SK-N-MC (cell line): ENCODE measurements at regions not wholly inside any gene's neighbourhood (a gene's known extent, or its start where the extent isn't known, plus 50 kb on each side); places are given as distances from the start of the nearest gene placed in this dataset.

ENCODE experiments used
- DNase-seq: peaks from one replicate; pipeline ENCODE4 v3.0.0-alpha.2; 2011; ENCODE audit warnings: low read depth, low spot score
- H3K27ac ChIP-seq: fragments of 200-600 bp; sonication (generic); 2 replicates; pipeline ENCODE4 v1.5.1; 2016; ENCODE audit warnings: mixed run types
- H3K36me3 ChIP-seq: fragments of 200-600 bp; sonication (generic); 2 replicates; pipeline ENCODE4 v1.6.1; 2017; ENCODE audit warnings: antibody characterized with exemption, low read length, mixed read lengths; ENCODE audit not compliant: insufficient read depth
- H3K4me3 ChIP-seq: fragments of 200-600 bp; sonication (generic); 2 replicates; pipeline ENCODE4 v1.5.1; 2016
- H3K9ac ChIP-seq: fragments of 200-600 bp; sonication (generic); 2 replicates; pipeline ENCODE4 v1.8.0; 2017; ENCODE audit warnings: mixed run types, mixed read lengths; ENCODE audit not compliant: insufficient read length
- H3K9me3 ChIP-seq: fragments of 200-600 bp; sonication (generic); 2 replicates; pipeline ENCODE4 v1.6.1; 2017; ENCODE audit warnings: low read depth, mild to moderate bottlenecking, antibody characterized with exemption, low read length, moderate library complexity, mixed read lengths
- EZH2 ChIP-seq: fragments of 200-600 bp; sonication (generic); IDR thresholded peaks from one replicate; pipeline ENCODE4 v1.6.1; 2017; ENCODE audit warnings: antibody characterized with exemption
- FOXP2 ChIP-seq: optimal IDR thresholded peaks from 2 replicates; pipeline ENCODE3; 2011; ENCODE audit warnings: mild to moderate bottlenecking, moderate library complexity; ENCODE audit not compliant: insufficient read depth; ENCODE audit errors: extremely low read length, control extremely low read depth
- POLR2AphosphoS5 ChIP-seq: IDR thresholded peaks from 2 replicates; pipeline ENCODE4 v1.6.1; 2012; ENCODE audit warnings: mild to moderate bottlenecking, low read depth, low read length, borderline replicate concordance

DNA sequence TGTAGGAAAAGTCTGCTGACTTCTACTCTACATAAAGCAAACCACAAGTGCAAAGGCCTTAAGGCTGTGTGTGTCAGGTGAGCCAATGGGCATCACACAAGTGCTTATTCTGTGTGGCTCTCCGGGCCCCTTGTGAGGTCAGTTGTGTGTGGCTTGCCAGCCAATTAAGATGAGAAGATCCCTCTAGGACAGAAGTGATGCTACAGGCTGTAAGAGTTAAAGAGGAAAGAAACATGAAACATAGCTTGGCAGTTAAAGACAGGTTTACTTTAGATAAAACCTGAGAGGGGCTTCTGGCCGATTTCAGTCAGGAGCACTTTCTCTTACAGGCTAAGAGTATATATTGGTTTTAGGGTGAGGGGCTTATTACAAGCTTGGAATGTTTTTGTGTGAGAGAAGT, 242.4 kb downstream of the NFATC2 start:
- H3K9ac ChIP-seq, result no peak overlapping the region
- H3K4me3 ChIP-seq, result no peak overlapping the region
- no peak overlapping the region for H3K27ac ChIP-seq
- no peak for DNase-seq
- H3K9me3 ChIP-seq, result no peaks in the 10 kb centered on the region
- no peak for TF ChIP-seq POLR2AphosphoS5
- no peak for TF ChIP-seq EZH2
- no peak for TF ChIP-seq FOXP2
- H3K36me3 ChIP-seq, result no peaks in the 10 kb centered on the region

DNA sequence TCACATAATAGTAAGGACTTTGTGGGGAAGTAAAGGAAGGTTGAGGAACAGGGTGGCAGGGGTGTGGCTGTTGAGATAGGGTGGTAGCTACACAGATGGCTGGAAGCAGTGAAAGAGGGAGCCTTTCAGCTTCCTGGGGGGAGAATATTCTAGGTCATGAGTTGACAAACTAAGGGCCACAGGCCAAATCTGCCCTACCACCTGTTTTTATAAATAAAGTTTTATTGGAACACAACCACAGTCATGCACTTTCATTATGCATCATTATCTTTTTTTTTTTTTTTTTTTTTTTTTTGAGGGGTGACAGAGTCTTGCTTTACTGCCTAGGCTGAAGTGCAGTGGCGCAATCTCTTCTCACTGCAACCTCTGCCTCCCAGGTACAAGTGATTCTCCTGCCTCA, 243.1 kb downstream of the NFATC2 start:
- no peak for DNase-seq
- Histone ChIP-seq H3K9me3 (no peaks in the 10 kb centered on the region), H3K4me3 (no peak overlapping the region), H3K36me3 (no peaks in the 10 kb centered on the region), H3K9ac (no peak overlapping the region), H3K27ac (no peak overlapping the region)
- TF ChIP-seq POLR2AphosphoS5, result no peak
- TF ChIP-seq EZH2, result no peak
- TF ChIP-seq FOXP2, result no peak

DNA sequence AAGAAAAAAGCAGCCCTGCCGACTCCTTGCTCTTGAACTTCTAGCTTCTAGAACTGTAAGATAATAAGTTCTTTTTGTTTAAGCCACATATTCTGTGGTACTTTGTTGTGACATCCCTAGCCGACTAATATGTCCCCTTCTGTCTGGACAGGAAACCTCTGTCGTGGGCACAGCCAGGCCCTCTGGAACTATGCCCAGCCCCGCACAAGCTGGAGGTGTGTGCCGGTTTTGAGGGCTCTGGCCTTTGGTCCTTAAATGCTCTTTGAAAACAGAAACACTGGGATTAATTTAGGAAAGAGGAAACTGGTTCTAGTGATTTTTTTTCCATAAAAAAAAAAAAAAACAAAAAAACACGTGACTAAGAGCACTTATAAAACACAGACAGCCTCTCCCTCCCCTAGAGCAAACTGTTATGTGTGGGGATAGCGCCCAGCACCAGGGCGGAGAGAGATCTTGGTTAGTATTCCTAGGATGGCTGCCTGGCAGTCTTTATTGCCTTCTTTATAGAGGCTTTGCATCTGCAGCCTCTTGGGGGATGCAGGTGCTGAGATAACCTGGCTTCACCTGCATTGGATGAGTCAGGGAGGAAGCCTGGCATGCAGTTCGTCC, 244.3 kb downstream of the NFATC2 start:
- no peak overlapping the region for H3K4me3 ChIP-seq
- DNase-seq, result no peak
- H3K27ac ChIP-seq, result no peak overlapping the region

DNA sequence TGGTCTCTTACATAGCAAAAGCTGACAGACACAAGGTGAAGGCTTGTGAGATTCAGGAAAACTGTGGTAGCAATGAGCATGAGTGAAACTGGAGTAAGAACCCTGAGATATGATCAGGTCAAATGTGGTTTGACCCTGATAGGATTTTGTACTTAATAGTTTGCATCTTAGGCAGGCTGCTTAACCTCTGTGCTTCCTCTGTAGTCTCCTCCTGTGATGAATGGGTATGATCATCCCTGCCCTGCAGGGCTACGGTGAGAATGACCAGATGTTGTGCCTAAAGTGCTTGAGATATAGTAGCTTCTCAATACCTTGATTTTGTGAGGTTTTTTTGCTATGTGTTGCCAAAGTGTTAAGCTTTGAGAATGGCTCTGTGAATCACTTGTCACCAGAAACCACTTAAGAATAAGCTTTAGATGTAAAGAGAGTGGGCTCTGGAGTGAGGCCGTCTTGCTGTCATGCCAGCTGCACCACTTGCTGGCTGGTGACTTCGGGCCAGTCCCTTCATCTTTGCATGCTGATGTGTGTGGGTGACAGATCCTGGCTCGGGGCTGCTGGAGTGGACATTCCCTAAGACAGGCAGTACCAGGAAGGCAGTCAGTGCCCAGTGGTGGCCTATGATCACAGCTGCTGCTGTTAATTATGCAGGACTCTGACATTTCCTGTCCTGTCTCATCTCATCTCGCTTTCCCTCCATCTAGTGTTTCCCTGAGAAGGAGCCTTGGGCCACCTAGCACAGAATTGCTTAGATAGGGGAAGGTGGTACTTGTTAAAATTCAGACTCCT, 254.7 kb downstream of the NFATC2 start:
- TF ChIP-seq EZH2, result no peak
- TF ChIP-seq FOXP2, result no peak
- no peak for TF ChIP-seq POLR2AphosphoS5
- no peak for DNase-seq
- Histone ChIP-seq H3K4me3 (no peak overlapping the region), H3K9ac (no peak overlapping the region), H3K27ac (no peak overlapping the region), H3K9me3 (no peaks in the 10 kb centered on the region), H3K36me3 (no peaks in the 10 kb centered on the region)

More for the DNA sequence above, 244.3 kb downstream of the NFATC2 start:
- no peaks in the 10 kb centered on the region for H3K36me3 ChIP-seq
- H3K9me3 ChIP-seq, result no peaks in the 10 kb centered on the region
- TF ChIP-seq POLR2AphosphoS5, result no peak
- no peak for TF ChIP-seq FOXP2
- TF ChIP-seq EZH2, result no peak
- H3K9ac ChIP-seq, result no peak overlapping the region

DNA sequence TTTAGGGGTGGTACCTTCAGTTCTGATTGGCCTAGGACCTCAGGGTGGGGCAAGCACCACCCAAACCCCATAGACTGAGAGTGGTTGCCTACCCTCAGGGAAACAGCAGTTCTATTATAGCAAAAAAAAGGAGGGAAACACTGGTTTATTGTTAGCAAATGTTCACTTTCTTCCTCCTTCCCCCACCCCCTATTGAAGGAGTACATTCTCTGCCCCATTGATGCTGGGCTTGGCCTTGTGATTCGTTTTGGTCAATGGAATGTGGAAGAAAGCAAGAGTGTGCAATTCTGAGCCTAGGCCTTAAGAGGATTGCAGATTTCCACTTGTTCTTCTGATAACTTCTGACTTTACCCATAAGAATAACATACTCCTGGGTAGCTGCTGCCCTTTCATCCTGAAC, 255.8 kb downstream of the NFATC2 start:
- no peak for DNase-seq
- H3K36me3 ChIP-seq, result no peaks in the 10 kb centered on the region
- H3K4me3 ChIP-seq, result no peak overlapping the region
- H3K9me3 ChIP-seq, result no peaks in the 10 kb centered on the region
- no peak overlapping the region for H3K9ac ChIP-seq
- no peak for TF ChIP-seq POLR2AphosphoS5
- no peak for TF ChIP-seq FOXP2
- TF ChIP-seq EZH2, result no peak
- H3K27ac ChIP-seq, result no peak overlapping the region

DNA sequence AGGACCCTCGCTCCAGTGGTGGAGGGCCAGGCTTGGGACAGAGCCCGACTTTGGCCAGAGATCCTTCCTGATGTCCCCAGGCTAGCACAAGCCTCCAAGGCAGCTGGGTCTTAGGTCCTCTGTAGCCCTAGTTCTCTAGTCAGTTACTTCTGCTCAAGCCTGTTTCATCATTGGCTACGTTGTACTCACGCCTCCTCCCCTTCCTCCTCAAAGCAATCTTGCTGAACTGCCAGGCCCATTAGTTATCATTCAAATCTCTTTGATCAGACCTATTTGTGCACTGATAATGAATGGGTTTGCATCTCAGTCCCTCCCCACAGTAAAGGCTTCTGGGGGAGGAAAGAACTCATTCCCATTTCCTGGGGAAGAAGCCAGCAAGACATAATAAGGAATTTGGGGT, 256.8 kb downstream of the NFATC2 start:
- no peaks in the 10 kb centered on the region for H3K36me3 ChIP-seq
- no peaks in the 10 kb centered on the region for H3K9me3 ChIP-seq
- H3K27ac ChIP-seq, result no peak overlapping the region
- TF ChIP-seq POLR2AphosphoS5 (no peak), FOXP2 (no peak), EZH2 (no peak)
- no peak for DNase-seq
- no peak overlapping the region for H3K4me3 ChIP-seq
- H3K9ac ChIP-seq, result no peak overlapping the region

DNA sequence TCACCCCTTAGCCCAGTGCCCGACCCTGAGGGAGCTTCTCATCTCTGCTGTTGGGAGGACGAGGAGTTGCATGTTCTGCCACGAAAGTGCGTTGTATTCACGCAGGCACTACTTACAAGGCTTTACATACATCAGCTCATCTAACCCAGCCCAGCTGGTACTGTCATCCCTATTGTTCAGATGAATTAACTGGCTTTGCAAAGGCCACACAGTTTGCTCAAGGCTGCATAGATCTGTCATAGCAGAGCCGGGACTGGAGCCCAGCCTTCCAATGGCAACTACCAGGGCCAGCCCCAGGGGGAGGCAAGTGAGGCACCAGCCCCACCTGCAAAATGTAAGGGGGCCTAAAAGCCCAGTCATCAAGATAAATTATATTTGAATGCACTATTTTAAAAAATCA, 257.6 kb downstream of the NFATC2 start:
- TF ChIP-seq EZH2 (no peak), POLR2AphosphoS5 (no peak), FOXP2 (no peak)
- no peak overlapping the region for H3K4me3 ChIP-seq
- H3K36me3 ChIP-seq, result no peaks in the 10 kb centered on the region

DNA sequence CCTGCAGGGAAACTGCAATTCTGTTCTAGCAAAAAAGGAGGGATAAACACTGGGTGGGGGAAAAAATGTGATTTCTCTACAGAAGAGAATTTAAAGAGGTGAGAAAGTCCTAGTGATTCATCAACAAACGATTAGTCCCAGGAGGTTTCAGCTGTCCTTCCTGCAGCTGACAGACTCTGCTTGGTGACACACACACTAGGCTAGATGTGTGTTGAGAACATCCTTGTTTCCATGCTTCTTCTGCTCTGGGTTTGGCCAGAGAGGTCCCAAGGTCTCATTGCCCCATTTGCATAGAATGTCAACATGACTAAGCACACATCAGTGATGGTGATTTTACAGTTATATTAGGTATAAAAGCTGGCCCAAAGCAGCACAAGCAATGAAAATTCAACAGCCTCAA, 258.3 kb downstream of the NFATC2 start:
- no peak overlapping the region for H3K9ac ChIP-seq

More for the DNA sequence above, 257.6 kb downstream of the NFATC2 start:
- Histone ChIP-seq H3K9ac (no peak overlapping the region), H3K27ac (no peak overlapping the region), H3K9me3 (no peaks in the 10 kb centered on the region)
- DNase-seq, result no peak

DNA sequence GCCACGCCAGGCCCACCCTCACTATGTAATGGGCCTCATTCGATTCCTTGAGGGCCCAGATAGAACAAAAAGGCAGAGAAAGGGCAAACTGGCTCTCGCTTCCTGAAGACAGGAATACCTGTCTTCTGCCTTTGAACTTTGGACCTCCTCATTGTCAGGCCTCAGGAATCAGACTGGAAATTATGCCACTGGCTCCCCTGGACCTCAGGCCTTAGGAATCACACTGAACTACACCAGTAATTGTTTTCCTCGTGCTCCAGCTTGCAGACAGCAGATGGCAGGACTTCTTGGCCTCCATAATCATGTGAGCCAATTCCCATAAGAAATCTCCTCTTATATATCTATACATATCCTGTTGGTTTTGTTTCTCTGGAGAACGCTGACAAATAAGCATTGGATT, 258.6 kb upstream of the KCNG1 start:
- no peaks in the 10 kb centered on the region for H3K9me3 ChIP-seq
- no peak overlapping the region for H3K9ac ChIP-seq
- TF ChIP-seq POLR2AphosphoS5, result no peak
- no peak for DNase-seq
- H3K4me3 ChIP-seq, result no peak overlapping the region
- H3K27ac ChIP-seq, result no peak overlapping the region
- no peaks in the 10 kb centered on the region for H3K36me3 ChIP-seq

More for the DNA sequence above, 258.3 kb downstream of the NFATC2 start:
- H3K9me3 ChIP-seq, result no peaks in the 10 kb centered on the region
- H3K4me3 ChIP-seq, result no peak overlapping the region
- no peak overlapping the region for H3K27ac ChIP-seq
- DNase-seq, result no peak
- TF ChIP-seq POLR2AphosphoS5, result no peak
- TF ChIP-seq FOXP2, result no peak
- H3K36me3 ChIP-seq, result no peaks in the 10 kb centered on the region
